AG09309 (cell line): ENCODE measurements at regions not wholly inside any gene's neighbourhood (a gene's known extent, or its start where the extent isn't known, plus 50 kb on each side); places are given as distances from the start of the nearest gene placed in this dataset.

ENCODE experiments used
- DNase-seq: peaks from one replicate; pipeline ENCODE4 v3.0.0-alpha.2; 2010; ENCODE audit warnings: low read depth
- H3K4me3 ChIP-seq: 2 replicates; pipeline ENCODE4 v1.5.1; 2011; ENCODE audit warnings: mild to moderate bottlenecking, low read depth, low read length, moderate library complexity; ENCODE audit not compliant: control insufficient read depth
- CTCF ChIP-seq: IDR thresholded peaks from 2 replicates; pipeline ENCODE4 v1.5.1; 2011; ENCODE audit warnings: mild to moderate bottlenecking, low read depth, low read length, inconsistent platforms; ENCODE audit not compliant: insufficient read depth, control insufficient read depth; ENCODE audit errors: missing control alignments

GRCh38 chr11:70768346-70769095, 370.2 kb downstream of the CTTN start:
- H3K4me3 ChIP-seq: no peak overlapping the region
- no peak for TF ChIP-seq CTCF
- DNase-seq: no peak

GRCh38 chr11:70769106-70769505, 370.8 kb downstream of the CTTN start:
- H3K4me3 ChIP-seq: no peak overlapping the region
- DNase-seq: no peak
- no peak for TF ChIP-seq CTCF

DNA sequence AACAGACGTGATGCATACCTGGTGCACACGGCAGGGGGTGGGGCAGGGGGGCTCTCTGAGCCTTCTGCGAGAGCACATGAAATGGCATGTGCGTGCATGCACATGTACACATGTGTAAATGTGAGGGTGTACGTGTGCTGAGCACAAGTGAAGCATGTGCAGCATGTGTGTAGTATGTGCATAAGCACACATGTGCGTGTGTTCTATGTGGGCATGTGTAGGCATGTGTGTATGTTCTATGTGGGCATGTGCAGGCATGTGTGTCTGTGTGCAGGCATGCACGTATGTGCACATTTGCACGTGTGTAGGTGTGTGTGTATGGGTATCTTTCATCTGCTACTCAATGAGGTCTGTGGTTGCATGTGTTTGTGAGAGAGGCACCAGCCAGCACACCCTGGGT, 371.2 kb downstream of the CTTN start:
- H3K4me3 ChIP-seq: no peak overlapping the region
- no peak for DNase-seq
- no peak for TF ChIP-seq CTCF

GRCh38 chr11:70771099-70771885, 373.0 kb downstream of the CTTN start:
- no peak overlapping the region for H3K4me3 ChIP-seq
- no peak for DNase-seq
- TF ChIP-seq CTCF: no peak

DNA sequence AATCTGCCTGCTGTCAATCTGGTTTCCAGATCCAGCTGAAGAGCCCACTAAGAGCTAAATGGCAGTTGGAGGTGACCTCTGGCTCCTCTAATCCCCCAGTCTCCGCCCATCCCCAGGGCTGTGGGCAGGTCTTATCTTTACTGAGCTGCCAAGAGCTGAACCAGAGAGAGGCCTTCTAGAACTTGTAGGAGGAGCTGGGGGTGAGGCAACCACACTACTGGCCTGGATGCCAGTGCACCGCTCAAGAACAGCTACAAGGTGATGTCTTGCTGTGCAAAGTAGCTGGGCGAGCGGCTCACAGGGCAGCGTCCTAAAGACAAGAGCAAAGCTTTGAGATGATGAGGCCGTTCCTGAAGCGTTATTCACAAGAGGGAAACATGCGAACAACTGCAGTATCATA, 374.6 kb downstream of the CTTN start:
- H3K4me3 ChIP-seq: no peak overlapping the region
- TF ChIP-seq CTCF: no peak
- DNase-seq: no peak

DNA sequence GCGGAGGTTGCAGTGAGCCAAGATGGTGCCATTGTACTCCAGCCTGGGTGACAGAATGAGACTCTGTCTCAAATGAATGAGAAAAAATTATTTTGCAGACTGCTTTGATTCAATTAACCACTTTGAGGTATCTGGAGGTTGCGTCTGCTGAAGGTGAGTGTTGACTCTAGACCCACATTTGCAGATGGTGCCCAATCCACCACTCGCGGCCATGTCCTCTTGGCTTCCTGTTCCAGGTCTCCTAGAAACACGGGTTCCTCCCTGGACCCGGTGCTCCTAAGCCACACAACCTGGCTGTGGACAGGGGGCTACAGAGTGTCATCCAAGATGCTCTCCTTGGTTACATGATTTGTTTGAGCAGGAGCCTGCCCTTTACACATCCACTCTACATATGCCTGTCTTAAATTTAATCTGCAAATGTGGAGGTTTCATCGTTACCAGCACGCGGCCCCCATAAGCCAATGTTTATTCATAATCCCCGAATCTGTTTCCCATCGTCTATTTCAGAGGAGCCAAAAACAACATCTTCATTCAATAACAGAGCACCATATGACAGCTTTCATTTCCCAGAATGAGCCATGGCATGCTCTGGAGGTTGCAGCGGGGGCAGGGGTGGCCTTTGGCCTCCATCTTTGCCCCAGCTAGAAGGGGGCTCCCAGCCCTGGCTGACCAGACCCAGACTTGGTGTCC, 377.2 kb downstream of the CTTN start:
- no peak overlapping the region for H3K4me3 ChIP-seq
- TF ChIP-seq CTCF: no peak
- DNase-seq: no peak
